GM04504 (cell line): ENCODE measurements at regions not wholly inside any gene's neighbourhood (a gene's known extent, or its start where the extent isn't known, plus 50 kb on each side); places are given as distances from the start of the nearest gene placed in this dataset.

Source experiments
- DNase-seq: peaks from one replicate; pipeline ENCODE4 v3.0.0-alpha.2; 2012; ENCODE audit warnings: low read depth

- no peak for DNase-seq
These were observed 273.6 kb downstream of the SRBD1 start for GRCh38 chr2:45337481-45337880.

DNA sequence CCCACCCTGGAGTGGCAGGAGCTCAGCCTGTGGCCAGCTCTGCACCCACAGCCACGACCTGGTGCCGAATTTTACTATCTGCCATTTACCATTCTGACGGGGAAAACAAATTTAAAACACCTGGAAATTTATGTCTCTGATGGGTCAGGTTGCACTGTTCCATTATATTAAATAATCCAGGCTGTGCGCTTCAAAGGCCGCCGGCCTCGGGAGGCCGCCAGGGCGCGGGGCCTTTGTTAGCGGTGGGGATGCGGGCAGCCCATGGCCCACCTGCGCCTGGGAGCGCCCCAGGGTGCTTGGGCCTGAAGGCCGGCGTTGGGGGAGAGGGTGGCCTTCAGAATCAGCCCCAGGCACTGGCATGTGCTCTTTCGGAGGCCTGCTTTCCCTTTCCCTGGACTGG lies 276.9 kb downstream of the SRBD1 start:
- no peak for DNase-seq

DNA sequence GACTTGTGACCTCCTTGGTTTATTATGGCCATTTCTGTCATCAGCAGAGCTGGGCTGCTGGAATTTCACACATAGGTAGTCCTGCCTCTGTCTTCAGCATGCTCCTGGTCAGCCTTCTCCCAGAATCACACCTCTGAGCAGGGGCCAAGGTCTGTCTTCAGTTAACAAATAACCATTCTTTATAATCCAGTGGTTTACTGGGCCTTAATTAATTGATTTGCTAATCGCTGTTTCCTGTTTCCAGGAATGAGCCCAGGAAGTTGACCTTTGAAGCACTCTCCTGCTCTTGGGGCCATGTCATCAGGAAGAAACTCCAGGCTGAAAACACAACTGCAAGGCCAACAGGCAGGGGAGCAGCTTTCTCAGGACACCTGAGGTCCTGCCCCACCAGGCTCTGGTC lies 278.5 kb downstream of the SRBD1 start:
- no peak for DNase-seq

DNA sequence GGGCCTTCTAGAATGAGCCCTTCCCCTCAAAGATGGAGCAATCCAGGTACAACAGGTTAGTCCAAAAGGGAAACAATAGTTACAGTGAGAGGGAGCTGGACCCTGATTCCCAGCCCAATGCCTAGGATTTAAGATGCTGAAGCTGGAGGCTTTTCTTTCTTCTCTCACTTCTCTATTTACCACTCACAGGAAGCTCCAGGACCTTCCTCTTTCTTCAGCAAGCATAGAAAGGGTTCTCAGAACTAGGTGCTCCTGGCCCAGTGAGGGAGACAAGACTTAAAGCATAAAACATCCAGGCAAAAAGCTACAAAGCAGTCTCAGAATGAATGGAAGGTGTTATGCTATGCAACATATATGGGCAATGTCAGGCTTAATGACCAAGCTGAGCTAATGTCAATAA lies 279.0 kb downstream of the SRBD1 start:
- no peak for DNase-seq

- no peak for DNase-seq
These were observed 279.7 kb downstream of the SRBD1 start for GRCh38 chr2:45331410-45331786.

- no peak for DNase-seq
These were observed 280.2 kb downstream of the SRBD1 start for GRCh38 chr2:45330637-45331409.

- no peak for DNase-seq
These were observed 281.0 kb downstream of the SRBD1 start for GRCh38 chr2:45330108-45330507.

- DNase-seq = no peak
These were observed 281.9 kb downstream of the SRBD1 start for GRCh38 chr2:45329045-45329677.

DNA sequence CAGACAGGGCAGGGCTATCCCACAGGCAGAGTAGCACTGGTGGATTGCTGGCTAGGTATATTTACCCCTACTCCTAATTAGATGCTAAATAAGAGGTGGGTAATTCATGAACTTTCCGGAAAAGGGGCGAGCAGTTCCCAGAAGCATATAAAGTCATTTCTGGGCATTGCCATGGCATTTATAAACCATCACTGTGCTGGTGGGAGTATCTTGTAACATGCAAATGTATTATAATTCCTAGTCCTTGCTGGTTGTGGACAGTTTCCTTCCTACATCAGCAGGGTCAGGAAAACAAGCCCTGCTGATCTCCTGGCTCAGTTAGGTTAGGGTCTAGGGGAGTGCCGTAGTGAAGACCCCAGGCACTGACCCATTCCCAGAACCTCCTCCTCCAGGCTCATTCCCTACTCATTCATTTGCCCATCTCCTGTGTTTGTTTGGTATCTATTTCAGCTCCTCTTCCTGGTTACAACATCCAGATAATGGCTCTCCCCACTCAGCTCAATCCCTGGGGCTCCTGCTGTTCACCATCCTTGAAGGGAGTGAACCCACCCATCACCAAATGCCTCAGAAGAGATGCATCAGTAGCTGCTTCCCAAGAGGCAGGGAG lies 282.7 kb downstream of the SRBD1 start:
- DNase-seq = no peak

GRCh38 chr2:45323344-45323743 lies 287.7 kb downstream of the SRBD1 start:
- no peak for DNase-seq

DNA sequence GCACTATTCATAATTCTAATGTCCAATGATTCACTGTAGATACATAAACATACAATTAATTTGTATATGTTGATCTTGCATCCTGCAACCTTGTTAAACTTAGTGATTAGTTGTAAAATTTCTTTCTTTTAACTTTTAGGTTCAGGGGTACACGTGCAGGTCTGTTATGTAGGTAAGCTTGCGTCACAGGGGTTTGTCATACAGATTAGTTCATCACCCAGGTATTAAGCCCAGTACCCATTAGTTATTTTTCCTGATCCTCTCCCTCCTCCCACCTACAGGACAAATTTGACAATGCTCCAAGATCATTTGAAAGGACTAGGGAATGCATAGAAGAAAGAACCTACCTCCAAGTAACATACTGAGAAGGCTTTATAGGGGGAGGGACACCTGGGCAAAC lies 290.1 kb downstream of the SRBD1 start:
- no peak for DNase-seq

DNA sequence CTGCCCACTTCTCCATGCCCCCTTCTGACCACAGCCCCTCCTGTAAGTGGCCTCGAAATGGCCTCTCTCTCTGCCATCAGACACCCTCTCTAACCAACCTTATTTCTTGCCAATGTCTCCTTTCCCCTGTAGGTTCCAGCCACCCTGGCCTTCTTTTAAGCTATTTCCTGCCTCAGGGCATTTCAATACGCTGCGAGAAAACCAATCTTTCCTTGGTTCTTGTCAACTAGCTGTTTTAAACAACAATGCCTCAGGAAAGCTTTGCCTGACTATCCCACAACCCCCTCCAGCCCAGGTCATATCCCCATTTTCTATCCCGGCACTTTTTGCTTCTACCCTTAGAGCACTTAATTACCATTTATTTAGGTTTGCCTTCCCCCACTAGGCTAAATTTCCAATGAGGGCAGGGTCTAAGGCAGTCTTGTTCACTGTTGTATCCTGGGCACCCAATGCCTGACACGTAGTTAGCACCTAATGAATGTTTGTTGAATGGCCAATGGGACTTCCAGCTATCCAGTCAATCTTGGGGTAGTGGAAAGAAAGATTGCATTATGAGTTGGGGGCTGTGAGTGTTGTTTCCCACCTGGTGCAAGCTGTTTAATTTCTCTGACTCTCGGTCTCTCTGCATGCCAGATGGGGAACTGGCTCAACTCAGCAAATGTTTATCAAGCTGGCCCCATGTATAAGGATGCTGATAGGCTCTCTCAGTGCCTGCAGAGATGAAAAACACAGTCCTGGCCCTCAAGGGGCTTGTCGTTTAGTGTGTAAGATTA lies 291.2 kb downstream of the SRBD1 start:
- DNase-seq = no peak

- no peak for DNase-seq
These were observed 292.4 kb downstream of the SRBD1 start for GRCh38 chr2:45318686-45319085.

GRCh38 chr2:45316576-45317338 lies 294.3 kb downstream of the SRBD1 start:
- DNase-seq = no peak

DNA sequence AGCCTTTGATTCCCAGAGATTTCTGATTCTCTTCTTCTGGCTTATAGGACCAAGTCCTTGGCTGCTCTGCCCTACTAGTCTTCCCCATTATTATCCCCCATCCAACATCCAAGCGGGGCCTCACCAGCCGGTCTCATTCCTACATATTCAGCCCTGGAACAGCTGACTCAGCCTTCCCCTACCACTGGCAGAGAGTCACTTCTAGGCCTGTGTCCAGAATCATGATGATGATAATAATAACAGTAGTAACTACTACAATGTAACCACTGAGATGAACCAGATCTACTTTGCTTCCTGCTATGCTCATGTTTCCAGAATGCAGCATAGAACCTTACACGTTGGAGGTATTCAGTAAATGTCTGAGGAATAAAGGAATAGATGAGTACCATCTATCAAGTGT lies 295.2 kb downstream of the SRBD1 start:
- peak; percentile 56 for DNase-seq

DNA sequence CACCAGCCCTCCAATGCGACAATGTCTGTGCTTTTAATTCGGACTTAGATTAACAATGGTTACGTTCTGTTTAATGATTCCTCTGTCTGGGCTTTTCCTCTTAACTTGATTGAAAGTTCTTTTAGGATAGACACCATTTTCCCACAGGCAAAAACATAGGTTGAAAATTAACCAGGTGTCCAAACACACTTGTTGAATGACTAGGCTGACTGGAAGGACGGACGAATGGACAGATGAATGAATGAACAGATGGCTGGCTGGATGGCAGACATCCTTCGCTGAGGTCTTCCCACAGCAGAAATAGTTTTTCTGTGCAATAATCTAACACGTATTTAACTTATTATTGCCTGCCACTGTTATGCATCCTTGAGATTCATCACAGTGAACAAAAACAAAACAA lies 298.8 kb downstream of the SRBD1 start:
- no peak for DNase-seq

GRCh38 chr2:45311559-45311958 lies 299.5 kb downstream of the SRBD1 start:
- no peak for DNase-seq

GRCh38 chr2:45307147-45307546 lies 297.9 kb upstream of the SIX2 start:
- no peak for DNase-seq

- no peak for DNase-seq
These were observed 296.3 kb upstream of the SIX2 start for GRCh38 chr2:45305599-45305998.

- DNase-seq = no peak
These were observed 294.4 kb upstream of the SIX2 start for GRCh38 chr2:45303417-45304202.
